Ishikawa (cell line): ENCODE measurements at regions not wholly inside any gene's neighbourhood (a gene's known extent, or its start where the extent isn't known, plus 50 kb on each side); places are given as distances from the start of the nearest gene placed in this dataset.

ENCODE experiments used
- CEBPB ChIP-seq: IDR thresholded peaks from 2 replicates; pipeline ENCODE4 v1.6.1; 2012
- EGR1 ChIP-seq: IDR thresholded peaks from 2 replicates; pipeline ENCODE4 v1.6.1; 2012
- EP300 ChIP-seq: IDR thresholded peaks from 2 replicates; pipeline ENCODE4 v1.6.1; 2012; ENCODE audit warnings: borderline replicate concordance
- RAD21 ChIP-seq: IDR thresholded peaks from 2 replicates; pipeline ENCODE4 v1.6.1; 2012; ENCODE audit warnings: low read depth
- TCF12 ChIP-seq: IDR thresholded peaks from 2 replicates; pipeline ENCODE4 v1.6.1; 2012; ENCODE audit warnings: low read depth
- TEAD4 ChIP-seq: IDR thresholded peaks from 2 replicates; pipeline ENCODE4 v1.6.1; 2012
- YY1 ChIP-seq: IDR thresholded peaks from 2 replicates; pipeline ENCODE4 v1.6.1; 2012; ENCODE audit warnings: low read depth
- TF ChIP-seq, protein P1 (sequence below): IDR thresholded peaks from 2 replicates; pipeline ENCODE4 v1.6.1; 2012
- TF ChIP-seq, protein P2 (sequence below): IDR thresholded peaks from 2 replicates; pipeline ENCODE4 v1.6.1; 2012

DNA sequence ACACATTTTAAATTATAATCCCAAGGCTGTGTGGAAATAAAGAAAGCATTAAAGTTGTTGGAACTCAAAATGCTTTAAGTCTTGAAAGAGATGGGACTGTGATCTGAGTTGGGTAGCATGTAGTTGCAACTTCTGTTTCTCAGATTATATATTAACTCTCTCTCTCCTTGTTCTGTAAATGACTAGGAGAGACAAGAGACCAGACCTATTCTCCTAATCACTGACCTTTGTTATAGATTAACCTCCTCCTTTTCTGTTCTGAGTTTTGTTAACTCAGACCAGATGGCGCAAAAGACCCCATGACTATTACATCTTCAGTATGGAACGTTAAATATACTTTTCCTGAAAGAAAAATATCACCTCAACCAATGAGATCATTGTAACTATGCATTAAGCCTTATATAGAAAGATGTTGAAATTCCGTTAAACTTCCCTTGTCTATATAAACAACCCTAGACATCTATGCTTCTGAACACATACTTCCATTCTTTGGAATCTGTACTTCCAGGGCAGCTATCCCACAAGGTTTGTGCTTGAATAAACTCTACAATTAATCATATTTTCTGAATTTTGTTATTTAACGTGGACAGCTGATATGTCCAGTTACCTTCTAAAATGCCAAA, 143.5 kb upstream of the TRIM24 start:
- no peak for TF ChIP-seq EP300
- TF ChIP-seq YY1, result no peak
- no peak for TF ChIP-seq RAD21
- TF ChIP-seq EGR1, result no peak
- TF ChIP-seq, protein P1, sequence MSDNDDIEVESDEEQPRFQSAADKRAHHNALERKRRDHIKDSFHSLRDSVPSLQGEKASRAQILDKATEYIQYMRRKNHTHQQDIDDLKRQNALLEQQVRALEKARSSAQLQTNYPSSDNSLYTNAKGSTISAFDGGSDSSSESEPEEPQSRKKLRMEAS, result no peak
- TF ChIP-seq, protein P2, sequence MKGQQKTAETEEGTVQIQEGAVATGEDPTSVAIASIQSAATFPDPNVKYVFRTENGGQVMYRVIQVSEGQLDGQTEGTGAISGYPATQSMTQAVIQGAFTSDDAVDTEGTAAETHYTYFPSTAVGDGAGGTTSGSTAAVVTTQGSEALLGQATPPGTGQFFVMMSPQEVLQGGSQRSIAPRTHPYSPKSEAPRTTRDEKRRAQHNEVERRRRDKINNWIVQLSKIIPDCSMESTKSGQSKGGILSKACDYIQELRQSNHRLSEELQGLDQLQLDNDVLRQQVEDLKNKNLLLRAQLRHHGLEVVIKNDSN, result no peak
- TF ChIP-seq CEBPB, result no peak
- TF ChIP-seq TEAD4, result no peak
- TF ChIP-seq TCF12, result no peak
